Panc1 (cell line): ENCODE measurements at regions not wholly inside any gene's neighbourhood (a gene's known extent, or its start where the extent isn't known, plus 50 kb on each side); places are given as distances from the start of the nearest gene placed in this dataset.

Experiments used
- ATAC-seq: fragments of 200-7000 bp; cut with Tn5 transposase; 2 replicates; pipeline ENCODE4 v1.9.1; 2020; ENCODE audit warnings: mild to moderate bottlenecking, moderate library complexity
- BruUV-seq: library from RNA; stranded (reverse); fragments of 400-500 nt; replicated peaks from 2 replicates; lab custom pipeline; 2021; lab: Mats Ljungman, UMichigan
- CTCF ChIA-PET: fragments of 300-600 bp; sonication (Branson Sonifier 250); formaldehyde crosslinking; loops from one replicate; lab custom pipeline; 2022; ENCODE audit warnings: antibody characterized with exemption; lab: Charles Lee
- POLR2A ChIA-PET: fragments of 300-600 bp; sonication (Branson Sonifier 250); formaldehyde crosslinking; loops from one replicate; lab custom pipeline; 2022; ENCODE audit warnings: antibody characterized with exemption; lab: Charles Lee
- DNase-seq: peaks from one replicate; pipeline ENCODE4 v3.0.0-alpha.2; 2010; ENCODE audit warnings: low read depth, low spot score
- H3K27ac ChIP-seq: 2 replicates; pipeline ENCODE4 v1.5.1; 2011; ENCODE audit warnings: mild to moderate bottlenecking, low read length, inconsistent platforms
- H3K27me3 ChIP-seq: fragments of 200-500 bp; sonication (Bioruptor generic); 2 replicates; pipeline ENCODE4 v1.6.0; 2014; ENCODE audit warnings: low read length, inconsistent platforms; ENCODE audit not compliant: control insufficient read depth, insufficient read depth
- H3K36me3 ChIP-seq: fragments of 200-500 bp; sonication (Bioruptor generic); 2 replicates; pipeline ENCODE4 v1.5.1; 2014; ENCODE audit warnings: inconsistent platforms, mild to moderate bottlenecking, low read length, moderate library complexity; ENCODE audit not compliant: control insufficient read depth, insufficient read depth
- H3K4me1 ChIP-seq: 2 replicates; pipeline ENCODE4 v1.5.1; 2011; ENCODE audit warnings: inconsistent platforms, mild to moderate bottlenecking, low read length, moderate library complexity; ENCODE audit not compliant: control insufficient read depth, insufficient read depth
- H3K4me3 ChIP-seq, 2 experiments: 2 replicates each; pipeline ENCODE4 v1.5.1; 2011 to 2012; ENCODE audit warnings: low read depth in 2 of 2, low read length in 2 of 2, mild to moderate bottlenecking in 2 of 2, inconsistent platforms in 1 of 2, moderate library complexity in 1 of 2
- H3K9me3 ChIP-seq: fragments of 200-500 bp; sonication (Bioruptor generic); 2 replicates; pipeline ENCODE4 v1.5.1; 2014; ENCODE audit warnings: low read depth, mild to moderate bottlenecking, inconsistent platforms, low read length, moderate library complexity; ENCODE audit not compliant: control insufficient read depth, insufficient read depth
- POLR2AphosphoS5 ChIP-seq: IDR thresholded peaks from 2 replicates; pipeline ENCODE4 v1.6.1; 2012; ENCODE audit warnings: mild to moderate bottlenecking, low read depth, low read length, moderate library complexity
- SIN3A ChIP-seq: IDR thresholded peaks from 2 replicates; pipeline ENCODE4 v1.6.1; 2012; ENCODE audit warnings: low read depth, mild to moderate bottlenecking, low read length, moderate library complexity, borderline replicate concordance; ENCODE audit not compliant: insufficient read depth
- TCF7L2 ChIP-seq: IDR thresholded peaks from 2 replicates; pipeline ENCODE4 v1.6.1; 2011; ENCODE audit warnings: mild to moderate bottlenecking, low read depth, low read length, inconsistent platforms
- in situ Hi-C: cut with HindIII; loops from 2 replicates; pipeline ENCODE4 v1.10.0; 2016; ENCODE audit warnings: low sequenced_read_pairs, low pct_unique_long_range_greater_than_20kb
- intact Hi-C: fragments of 100-400 bp; cut with micrococcal nuclease; formaldehyde crosslinking; loops from one replicate; pipeline ENCODE4 v1.10.0; 2022; ENCODE audit not compliant: unreplicated experiment
- TF ChIP-seq, protein P1 (sequence below): fragments of 450-650 bp; IDR thresholded peaks from 2 replicates; pipeline ENCODE4 v1.5.1; 2017; ENCODE audit warnings: mild to moderate bottlenecking
- TF ChIP-seq, protein P2 (sequence below), 2 experiments: IDR thresholded peaks; 2 replicates each; pipeline ENCODE4 v1.6.1; 2011 to 2012; ENCODE audit warnings: low read depth in 2 of 2, control low read depth in 1 of 2, low read length in 1 of 2, mild to moderate bottlenecking in 1 of 2, moderate library complexity in 1 of 2; ENCODE audit not compliant: insufficient read depth in 1 of 2

DNA sequence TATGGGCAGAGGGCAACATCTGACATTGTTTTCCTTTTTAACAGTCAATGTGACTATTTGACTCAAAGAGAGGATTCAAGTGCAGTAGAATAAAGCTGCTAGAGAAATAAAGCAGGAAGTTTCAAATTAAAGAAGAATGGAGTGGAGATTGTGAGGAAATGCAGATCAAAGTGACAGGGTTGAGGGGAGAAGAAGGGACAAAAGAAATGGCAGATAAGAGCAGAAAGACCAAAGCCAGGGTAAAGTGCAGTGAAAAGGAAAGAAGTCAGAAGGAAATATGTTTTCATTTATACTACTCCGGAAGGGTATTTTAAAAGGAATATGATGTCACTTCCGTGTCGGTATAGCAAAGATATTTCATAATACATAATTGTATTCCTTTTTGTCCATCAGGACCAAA lies 297.5 kb upstream of the CRIM1 start:
- H3K36me3 ChIP-seq, result no peaks in the 10 kb centered on the region
- ChIA-PET POLR2A (no interaction called here), CTCF (no interaction called here)
- BruUV-seq, result no TSS peak
- H3K9me3 ChIP-seq, result no peaks in the 10 kb centered on the region
- H3K4me3 ChIP-seq, result no peak overlapping the region
- H3K4me1 ChIP-seq, result no peaks in the 10 kb centered on the region
- no peak overlapping the region for H3K27ac ChIP-seq
- ATAC-seq (no peak), DNase-seq (no peak)
- no peak for TF ChIP-seq TCF7L2
- no peak for TF ChIP-seq POLR2AphosphoS5
- no peak for TF ChIP-seq SIN3A
- TF ChIP-seq, protein P1, sequence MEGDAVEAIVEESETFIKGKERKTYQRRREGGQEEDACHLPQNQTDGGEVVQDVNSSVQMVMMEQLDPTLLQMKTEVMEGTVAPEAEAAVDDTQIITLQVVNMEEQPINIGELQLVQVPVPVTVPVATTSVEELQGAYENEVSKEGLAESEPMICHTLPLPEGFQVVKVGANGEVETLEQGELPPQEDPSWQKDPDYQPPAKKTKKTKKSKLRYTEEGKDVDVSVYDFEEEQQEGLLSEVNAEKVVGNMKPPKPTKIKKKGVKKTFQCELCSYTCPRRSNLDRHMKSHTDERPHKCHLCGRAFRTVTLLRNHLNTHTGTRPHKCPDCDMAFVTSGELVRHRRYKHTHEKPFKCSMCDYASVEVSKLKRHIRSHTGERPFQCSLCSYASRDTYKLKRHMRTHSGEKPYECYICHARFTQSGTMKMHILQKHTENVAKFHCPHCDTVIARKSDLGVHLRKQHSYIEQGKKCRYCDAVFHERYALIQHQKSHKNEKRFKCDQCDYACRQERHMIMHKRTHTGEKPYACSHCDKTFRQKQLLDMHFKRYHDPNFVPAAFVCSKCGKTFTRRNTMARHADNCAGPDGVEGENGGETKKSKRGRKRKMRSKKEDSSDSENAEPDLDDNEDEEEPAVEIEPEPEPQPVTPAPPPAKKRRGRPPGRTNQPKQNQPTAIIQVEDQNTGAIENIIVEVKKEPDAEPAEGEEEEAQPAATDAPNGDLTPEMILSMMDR, result no peak
- TF ChIP-seq, protein P2, sequence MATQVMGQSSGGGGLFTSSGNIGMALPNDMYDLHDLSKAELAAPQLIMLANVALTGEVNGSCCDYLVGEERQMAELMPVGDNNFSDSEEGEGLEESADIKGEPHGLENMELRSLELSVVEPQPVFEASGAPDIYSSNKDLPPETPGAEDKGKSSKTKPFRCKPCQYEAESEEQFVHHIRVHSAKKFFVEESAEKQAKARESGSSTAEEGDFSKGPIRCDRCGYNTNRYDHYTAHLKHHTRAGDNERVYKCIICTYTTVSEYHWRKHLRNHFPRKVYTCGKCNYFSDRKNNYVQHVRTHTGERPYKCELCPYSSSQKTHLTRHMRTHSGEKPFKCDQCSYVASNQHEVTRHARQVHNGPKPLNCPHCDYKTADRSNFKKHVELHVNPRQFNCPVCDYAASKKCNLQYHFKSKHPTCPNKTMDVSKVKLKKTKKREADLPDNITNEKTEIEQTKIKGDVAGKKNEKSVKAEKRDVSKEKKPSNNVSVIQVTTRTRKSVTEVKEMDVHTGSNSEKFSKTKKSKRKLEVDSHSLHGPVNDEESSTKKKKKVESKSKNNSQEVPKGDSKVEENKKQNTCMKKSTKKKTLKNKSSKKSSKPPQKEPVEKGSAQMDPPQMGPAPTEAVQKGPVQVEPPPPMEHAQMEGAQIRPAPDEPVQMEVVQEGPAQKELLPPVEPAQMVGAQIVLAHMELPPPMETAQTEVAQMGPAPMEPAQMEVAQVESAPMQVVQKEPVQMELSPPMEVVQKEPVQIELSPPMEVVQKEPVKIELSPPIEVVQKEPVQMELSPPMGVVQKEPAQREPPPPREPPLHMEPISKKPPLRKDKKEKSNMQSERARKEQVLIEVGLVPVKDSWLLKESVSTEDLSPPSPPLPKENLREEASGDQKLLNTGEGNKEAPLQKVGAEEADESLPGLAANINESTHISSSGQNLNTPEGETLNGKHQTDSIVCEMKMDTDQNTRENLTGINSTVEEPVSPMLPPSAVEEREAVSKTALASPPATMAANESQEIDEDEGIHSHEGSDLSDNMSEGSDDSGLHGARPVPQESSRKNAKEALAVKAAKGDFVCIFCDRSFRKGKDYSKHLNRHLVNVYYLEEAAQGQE (IDR thresholded peaks at IDR 0.05; ENCODE audit: insufficient read depth in 1 of 2, low read depth in 2 of 2, low read length in 1 of 2), result no peak
- intact Hi-C loops, result no loop called here
- in situ Hi-C loops, result no loop called here
- no peaks in the 10 kb centered on the region for H3K27me3 ChIP-seq

DNA sequence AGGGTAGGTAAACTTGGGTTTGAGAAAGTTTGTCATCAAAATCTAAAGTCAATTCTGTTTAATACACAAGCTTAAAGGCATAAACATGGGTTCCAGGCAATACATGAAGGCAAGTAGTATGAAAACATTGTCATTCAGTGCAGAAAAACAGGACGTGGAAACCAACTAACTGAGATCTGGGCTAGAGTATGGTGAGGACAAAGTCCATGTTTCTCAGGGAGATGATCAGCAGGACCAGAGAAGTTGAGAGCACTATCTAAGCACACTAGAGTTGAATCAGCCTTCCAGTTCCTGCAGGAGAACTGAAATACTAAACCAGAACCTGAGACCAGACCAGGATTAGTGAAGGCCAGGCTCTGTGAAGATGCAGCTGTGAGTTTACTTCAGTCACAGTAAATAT lies 302.8 kb upstream of the CRIM1 start:
- in situ Hi-C loops, result no loop called here
- Histone ChIP-seq H3K4me1 (no peaks in the 10 kb centered on the region), H3K27me3 (no peaks in the 10 kb centered on the region), H3K4me3 (no peak overlapping the region), H3K9me3 (no peaks in the 10 kb centered on the region), H3K27ac (no peak overlapping the region), H3K36me3 (no peaks in the 10 kb centered on the region)
- ATAC-seq (no peak), DNase-seq (no peak)
- ChIA-PET POLR2A (no interaction called here), CTCF (no interaction called here)
- TF ChIP-seq, protein P1, result no peak
- TF ChIP-seq, protein P2 (IDR thresholded peaks at IDR 0.05; ENCODE audit: insufficient read depth in 1 of 2, low read depth in 2 of 2, low read length in 1 of 2), result no peak
- TF ChIP-seq SIN3A (no peak), POLR2AphosphoS5 (no peak), TCF7L2 (no peak)
- no TSS peak for BruUV-seq
- intact Hi-C loops, result no loop called here
